Glutamatergic neuron (in vitro differentiated cells): ENCODE measurements at regions not wholly inside any gene's neighbourhood (a gene's known extent, or its start where the extent isn't known, plus 50 kb on each side); places are given as distances from the start of the nearest gene placed in this dataset.

Source experiments
- DNase-seq: peaks from one replicate; pipeline ENCODE4 v3.0.0; 2022
- H3K27ac Mint-ChIP-seq: one replicate; pipeline ENCODE4 v1.8.0; 2020; ENCODE audit warnings: mild to moderate bottlenecking, mixed read lengths, inconsistent platforms; ENCODE audit not compliant: unreplicated experiment
- H3K27me3 Mint-ChIP-seq: one replicate; pipeline ENCODE4 v1.8.0; 2020; ENCODE audit warnings: mild to moderate bottlenecking, moderate library complexity, mixed read lengths, inconsistent platforms; ENCODE audit not compliant: unreplicated experiment
- H3K36me3 Mint-ChIP-seq: one replicate; pipeline ENCODE4 v1.8.0; 2020; ENCODE audit warnings: mild to moderate bottlenecking, mixed read lengths, inconsistent platforms; ENCODE audit not compliant: unreplicated experiment
- H3K4me1 Mint-ChIP-seq: one replicate; pipeline ENCODE4 v1.8.0; 2020; ENCODE audit warnings: mild to moderate bottlenecking, low read depth, mixed read lengths, inconsistent platforms; ENCODE audit not compliant: unreplicated experiment
- H3K4me3 Mint-ChIP-seq: one replicate; pipeline ENCODE4 v1.8.0; 2020; ENCODE audit warnings: mild to moderate bottlenecking, mixed read lengths, inconsistent platforms; ENCODE audit not compliant: unreplicated experiment
- H3K9me3 Mint-ChIP-seq: one replicate; pipeline ENCODE4 v1.8.0; 2020; ENCODE audit warnings: mild to moderate bottlenecking, moderate library complexity, mixed read lengths, inconsistent platforms; ENCODE audit not compliant: unreplicated experiment
- CTCF ChIP-seq: fragments of 200-600 bp; sonication (generic); IDR thresholded peaks from one replicate; pipeline ENCODE4 v1.5.0; 2021; ENCODE audit not compliant: partially characterized antibody, unreplicated experiment

- no peak for DNase-seq
- Mint-ChIP-seq H3K4me1 (peaks cover 4% of the 10 kb centered on the region), H3K27ac (no peak overlapping the region), H3K4me3 (no peak overlapping the region), H3K9me3 (no peaks in the 10 kb centered on the region), H3K36me3 (no peaks in the 10 kb centered on the region), H3K27me3 (no peaks in the 10 kb centered on the region)
- TF ChIP-seq CTCF = no peak
Measured at GRCh38 chr20:40942775-40943174, 85.8 kb upstream of the TOP1 start.

GRCh38 chr20:40943591-40943990, 85.0 kb upstream of the TOP1 start:
- H3K9me3 Mint-ChIP-seq = no peaks in the 10 kb centered on the region
- H3K27me3 Mint-ChIP-seq = no peaks in the 10 kb centered on the region
- no peak for TF ChIP-seq CTCF
- peaks cover 4% of the 10 kb centered on the region for H3K4me1 Mint-ChIP-seq
- H3K27ac Mint-ChIP-seq = no peak overlapping the region
- no peaks in the 10 kb centered on the region for H3K36me3 Mint-ChIP-seq
- no peak for DNase-seq
- H3K4me3 Mint-ChIP-seq = no peak overlapping the region

- Mint-ChIP-seq H3K4me3 (no peak overlapping the region), H3K4me1 (peaks cover 4% of the 10 kb centered on the region), H3K27ac (no peak overlapping the region), H3K36me3 (no peaks in the 10 kb centered on the region), H3K27me3 (no peaks in the 10 kb centered on the region), H3K9me3 (no peaks in the 10 kb centered on the region)
- DNase-seq = no peak
- no peak for TF ChIP-seq CTCF
Measured at GRCh38 chr20:40945189-40945588, 83.4 kb upstream of the TOP1 start.

- TF ChIP-seq CTCF = peak; percentile 36
- Mint-ChIP-seq H3K9me3 (no peaks in the 10 kb centered on the region), H3K27ac (no peak overlapping the region), H3K36me3 (no peaks in the 10 kb centered on the region), H3K27me3 (no peaks in the 10 kb centered on the region), H3K4me3 (no peak overlapping the region), H3K4me1 (peaks cover 4% of the 10 kb centered on the region)
- peak; percentile 73 for DNase-seq
Measured at GRCh38 chr20:40945754-40946450, 82.7 kb upstream of the TOP1 start.

- no peak for TF ChIP-seq CTCF
- no peaks in the 10 kb centered on the region for H3K36me3 Mint-ChIP-seq
- H3K27me3 Mint-ChIP-seq = no peaks in the 10 kb centered on the region
- H3K4me1 Mint-ChIP-seq = peaks cover 4% of the 10 kb centered on the region
- H3K27ac Mint-ChIP-seq = no peak overlapping the region
- H3K4me3 Mint-ChIP-seq = no peak overlapping the region
- no peaks in the 10 kb centered on the region for H3K9me3 Mint-ChIP-seq
- no peak for DNase-seq
Measured at GRCh38 chr20:40946451-40946850, 82.2 kb upstream of the TOP1 start.
